GM21723 (cell line): ENCODE measurements at regions not wholly inside any gene's neighbourhood (a gene's known extent, or its start where the extent isn't known, plus 50 kb on each side); places are given as distances from the start of the nearest gene placed in this dataset.
"Not testable (repeated sequence)": the region's sequence is repeated elsewhere in the genome, so short reads cannot be mapped to it uniquely, and the experiment has no call there.

Experiments
- ATAC-seq: cut with Tn5 transposase; IDR thresholded peaks from one replicate; pipeline ENCODE4 v1.9.1; 2021; ENCODE audit warnings: mild to moderate bottlenecking, moderate library complexity; ENCODE audit not compliant: unreplicated experiment

GRCh38 chr12:88855301-88855700 lies 275.0 kb upstream of the KITLG start:
- no peak for ATAC-seq

DNA sequence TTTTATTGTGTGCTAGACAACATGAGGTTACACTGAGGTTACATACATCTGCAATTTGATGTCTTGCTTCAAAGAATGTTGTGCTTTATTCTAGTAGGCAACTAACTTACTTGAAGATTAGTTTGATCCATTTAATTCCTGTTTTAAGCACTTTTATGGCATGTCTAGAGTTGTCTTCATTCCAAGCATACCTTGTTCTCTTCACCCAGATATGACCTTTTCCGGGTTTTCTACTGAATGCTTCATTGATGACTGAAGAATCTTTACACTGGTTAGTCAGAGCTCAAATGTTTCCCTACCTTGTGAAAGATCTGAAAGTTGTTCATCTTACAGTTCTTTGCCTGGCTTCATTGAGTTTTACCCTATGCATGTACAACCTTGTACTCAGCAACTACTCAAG lies 274.0 kb upstream of the KITLG start:
- no peak for ATAC-seq

DNA sequence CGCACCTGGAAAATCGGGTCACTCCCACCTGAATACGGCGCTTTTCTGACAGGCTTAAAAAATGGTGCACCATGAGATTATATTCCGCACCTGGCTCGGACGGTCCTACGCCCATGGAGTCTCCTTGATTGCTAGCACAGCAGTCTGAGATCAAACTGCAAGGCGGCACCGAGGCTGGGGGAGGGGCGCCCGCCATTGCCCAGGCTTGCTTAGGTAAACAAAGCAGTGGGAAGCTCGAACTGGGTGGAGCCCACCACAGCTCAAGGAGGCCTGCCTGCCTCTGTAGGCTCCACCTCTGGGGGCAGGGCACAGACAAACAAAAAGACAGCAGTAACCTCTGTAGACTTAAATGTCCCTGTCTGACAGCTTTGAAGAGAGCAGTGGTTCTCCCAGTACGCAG lies 267.0 kb upstream of the KITLG start:
- ATAC-seq, result not testable (repeated sequence)

DNA sequence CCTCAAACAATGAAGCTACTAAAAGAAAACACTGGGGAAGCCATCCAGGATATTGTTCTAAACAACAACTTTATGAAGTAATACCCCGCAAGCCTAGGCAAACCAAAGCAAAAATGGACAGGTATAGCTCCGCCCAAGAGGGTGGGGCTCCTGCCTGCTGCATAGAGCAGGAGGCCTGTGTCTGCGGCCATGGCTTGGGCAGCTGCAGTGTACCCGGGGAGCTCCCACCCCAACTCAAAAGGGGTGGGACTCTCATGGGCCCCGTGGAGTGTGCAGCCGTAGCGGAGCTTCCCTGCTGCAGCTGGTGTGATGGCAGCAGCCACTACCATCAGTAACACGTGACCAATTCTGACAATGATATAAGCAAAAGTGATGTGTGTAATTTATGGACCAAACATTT lies 264.2 kb upstream of the KITLG start:
- no peak for ATAC-seq

GRCh38 chr12:88842314-88842713 lies 262.0 kb upstream of the KITLG start:
- no peak for ATAC-seq

GRCh38 chr12:88839486-88839885 lies 259.2 kb upstream of the KITLG start:
- ATAC-seq, result no peak

DNA sequence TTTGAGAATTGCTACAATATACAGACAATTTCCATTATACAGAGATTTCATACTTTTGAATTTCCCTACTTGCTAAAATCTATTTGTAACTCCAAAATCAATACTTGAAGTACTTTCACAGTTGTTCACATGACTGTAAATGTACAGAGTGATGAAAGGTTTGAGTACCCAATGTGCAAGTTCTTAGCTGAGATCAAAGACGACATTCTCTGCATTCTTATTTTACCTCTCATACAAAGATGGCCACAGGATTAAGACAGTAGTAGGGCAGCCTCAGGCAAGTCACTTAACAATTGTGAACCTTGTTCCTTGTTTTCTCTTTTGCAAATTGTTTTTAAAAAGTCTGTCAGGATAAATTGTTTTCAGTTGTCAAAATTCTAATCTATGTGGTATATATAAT lies 255.9 kb upstream of the KITLG start:
- ATAC-seq, result no peak

DNA sequence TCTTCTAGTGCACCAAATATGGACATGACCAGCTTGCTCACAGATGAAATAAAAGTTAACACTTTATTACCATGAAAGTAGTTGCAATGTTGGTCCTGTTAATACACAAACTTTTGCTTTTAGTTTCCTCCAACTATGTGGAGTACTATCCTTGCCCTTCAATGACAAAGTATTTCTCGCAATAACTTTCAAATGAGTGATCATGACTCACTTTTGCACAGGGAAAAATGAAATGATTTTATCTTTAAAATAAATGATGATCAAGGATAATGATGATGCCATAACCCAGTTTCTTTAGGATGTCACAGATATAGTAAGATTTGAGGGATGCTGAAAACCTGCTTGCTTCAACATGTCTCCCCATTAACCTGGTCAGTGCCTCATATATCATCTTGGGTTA lies 254.0 kb upstream of the KITLG start:
- ATAC-seq, result no peak

GRCh38 chr12:88833641-88834116 lies 253.4 kb upstream of the KITLG start:
- ATAC-seq, result no peak

DNA sequence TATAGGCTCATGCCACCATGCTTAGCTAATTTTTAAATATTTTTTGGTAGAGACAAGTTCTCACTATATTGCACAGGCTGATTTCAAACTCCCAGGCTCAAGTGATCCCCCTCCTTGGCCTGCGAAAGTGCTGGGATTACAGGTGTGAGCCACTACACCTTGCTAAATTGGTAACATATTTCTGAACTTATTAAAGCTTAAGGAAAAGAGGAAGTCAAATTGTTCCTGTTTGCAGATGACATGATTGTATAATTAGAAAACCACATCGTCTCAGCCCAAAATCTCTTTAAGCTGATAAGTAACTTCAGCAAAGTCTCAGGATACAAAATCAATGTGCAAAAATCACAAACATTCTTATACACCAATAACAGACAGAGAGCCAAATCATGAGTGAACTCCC lies 248.3 kb upstream of the KITLG start:
- ATAC-seq, result not testable (repeated sequence)

- no peak for ATAC-seq
Observed at GRCh38 chr12:88820012-88820411, 239.7 kb upstream of the KITLG start.

DNA sequence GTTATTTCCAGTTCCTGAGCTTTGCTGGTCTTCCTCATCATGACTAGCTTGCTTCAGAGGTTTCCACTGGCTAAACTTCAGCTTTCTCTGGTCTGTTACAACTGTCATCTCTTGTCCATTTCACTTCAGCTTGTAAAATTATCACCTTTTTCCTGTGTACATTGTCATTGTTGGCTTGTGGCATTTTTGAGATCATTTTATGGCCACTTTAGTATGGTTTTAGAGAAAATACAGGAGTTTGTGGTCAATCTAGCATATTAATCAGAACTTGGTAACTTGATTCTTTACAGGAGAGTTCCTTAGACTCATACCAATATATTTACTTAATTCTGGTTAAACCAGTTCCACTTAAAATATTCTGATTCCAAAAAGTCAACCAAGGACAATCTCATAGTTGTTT lies 235.9 kb upstream of the KITLG start:
- no peak for ATAC-seq

DNA sequence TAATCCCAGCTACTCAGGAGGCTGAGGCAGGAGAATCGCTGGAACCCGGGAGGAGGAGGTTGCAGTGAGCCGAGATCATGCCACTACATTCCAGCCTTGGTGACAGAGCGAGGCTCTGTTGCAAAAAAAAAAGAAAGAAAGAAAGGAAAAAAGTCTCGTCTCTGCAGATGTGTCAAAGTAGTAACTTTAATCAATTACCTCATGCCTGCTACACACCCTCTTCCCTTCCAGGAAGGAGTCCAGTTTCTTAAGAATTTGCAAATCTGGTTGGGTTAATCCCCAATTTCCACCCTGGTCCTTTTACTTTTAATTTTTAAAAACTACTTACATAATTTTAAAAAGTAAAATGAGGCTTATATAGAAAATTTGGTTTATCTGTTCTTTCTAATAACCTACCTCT lies 234.5 kb upstream of the KITLG start:
- ATAC-seq, result no peak

GRCh38 chr12:88812610-88813009 lies 232.3 kb upstream of the KITLG start:
- no peak for ATAC-seq

DNA sequence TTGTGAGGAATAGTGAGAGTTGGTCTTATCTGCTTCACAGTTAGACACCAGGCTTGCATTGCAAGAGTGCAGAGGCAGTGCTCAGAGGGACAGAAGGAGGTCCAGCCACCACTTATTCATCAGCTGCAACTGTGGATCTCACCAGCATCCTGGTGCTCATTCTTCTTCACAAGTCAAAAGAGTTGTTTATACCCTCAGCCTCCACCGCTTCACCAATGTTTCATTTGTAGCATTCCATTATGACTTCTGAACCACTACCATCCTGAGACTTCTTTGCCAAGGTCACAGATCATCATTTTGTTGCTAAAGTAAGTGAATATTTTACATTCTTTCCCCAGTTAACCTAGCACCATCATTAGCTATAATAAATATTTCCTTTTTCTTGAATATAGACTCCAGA lies 230.5 kb upstream of the KITLG start:
- ATAC-seq, result no peak

DNA sequence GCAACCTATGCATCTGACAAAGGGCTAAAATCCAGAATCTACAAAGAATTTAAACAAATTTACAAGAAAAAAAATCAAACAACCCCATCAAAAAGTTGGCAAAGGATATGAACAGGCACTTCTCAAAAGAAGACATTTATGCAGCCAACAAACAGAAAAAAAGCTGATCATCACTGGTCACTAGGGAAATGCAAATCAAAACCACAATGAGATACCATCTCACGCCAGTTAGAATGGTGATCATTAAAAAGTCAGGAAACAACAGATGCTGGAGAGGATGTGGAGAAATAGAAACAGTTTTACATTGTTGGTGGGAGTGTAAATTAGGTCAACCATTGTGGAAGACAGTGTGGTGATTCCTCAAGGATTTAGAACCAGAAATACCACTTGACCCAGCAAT lies 229.6 kb upstream of the KITLG start:
- ATAC-seq, result not testable (repeated sequence)

GRCh38 chr12:88805692-88806091 lies 225.4 kb upstream of the KITLG start:
- no peak for ATAC-seq

DNA sequence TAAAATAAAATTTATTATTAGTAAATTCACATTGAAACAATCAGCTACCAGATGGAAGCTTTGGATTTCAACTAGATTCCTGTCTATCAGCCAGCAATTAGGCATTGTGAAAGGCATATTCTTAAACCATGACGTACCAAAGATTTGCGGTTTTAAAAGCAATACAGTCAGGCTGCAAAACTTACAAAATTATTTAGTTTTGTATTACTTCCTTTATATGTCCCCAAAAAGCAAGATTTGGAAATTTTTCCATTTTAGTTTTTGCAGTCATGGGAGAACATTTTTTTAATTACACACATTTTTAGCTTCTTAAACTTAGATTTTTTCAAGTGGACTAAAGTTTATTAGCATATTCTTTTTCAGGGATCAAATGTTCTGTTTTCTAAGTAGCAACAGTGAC lies 225.0 kb upstream of the KITLG start:
- no peak for ATAC-seq

GRCh38 chr12:88802096-88802706 lies 221.9 kb upstream of the KITLG start:
- ATAC-seq, result no peak

DNA sequence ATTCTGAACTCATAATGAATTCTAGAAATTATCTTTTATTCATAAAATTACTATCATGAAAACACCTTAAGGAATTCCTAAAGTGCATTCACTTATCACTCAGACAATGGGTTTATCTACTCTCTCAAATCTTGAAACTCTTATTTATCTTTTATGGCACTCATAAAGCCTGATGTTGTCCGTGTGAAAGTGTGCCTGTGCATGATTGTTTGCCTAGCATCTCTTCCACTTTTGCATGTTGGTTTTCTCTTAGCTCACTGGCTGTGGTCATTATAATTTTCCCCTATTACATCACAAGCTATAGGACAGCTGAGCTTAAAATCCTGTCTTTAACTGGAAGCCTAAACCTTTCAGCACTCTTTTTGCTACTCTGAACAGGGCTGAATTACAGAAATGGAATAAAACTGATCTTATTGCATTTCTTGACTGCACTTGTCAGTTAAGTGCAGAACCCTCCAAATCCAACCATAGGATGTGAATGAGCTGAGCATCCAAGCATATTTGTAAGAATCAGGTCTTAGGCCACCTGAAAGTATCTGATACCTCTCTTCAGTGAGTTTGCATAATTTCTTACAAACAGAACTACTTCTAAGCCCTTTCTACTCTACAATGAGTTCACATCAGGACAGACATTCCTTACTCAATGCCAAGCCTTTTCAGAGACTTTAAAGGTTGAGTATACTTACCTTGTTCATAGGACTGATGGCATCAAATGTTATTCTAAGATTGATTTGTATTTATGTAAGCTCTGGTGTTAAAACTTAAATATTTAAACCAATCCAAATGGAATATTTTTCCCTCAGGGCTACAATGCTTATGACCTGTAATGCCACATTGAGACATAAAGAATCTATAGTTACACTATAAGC lies 221.2 kb upstream of the KITLG start:
- ATAC-seq, result no peak

DNA sequence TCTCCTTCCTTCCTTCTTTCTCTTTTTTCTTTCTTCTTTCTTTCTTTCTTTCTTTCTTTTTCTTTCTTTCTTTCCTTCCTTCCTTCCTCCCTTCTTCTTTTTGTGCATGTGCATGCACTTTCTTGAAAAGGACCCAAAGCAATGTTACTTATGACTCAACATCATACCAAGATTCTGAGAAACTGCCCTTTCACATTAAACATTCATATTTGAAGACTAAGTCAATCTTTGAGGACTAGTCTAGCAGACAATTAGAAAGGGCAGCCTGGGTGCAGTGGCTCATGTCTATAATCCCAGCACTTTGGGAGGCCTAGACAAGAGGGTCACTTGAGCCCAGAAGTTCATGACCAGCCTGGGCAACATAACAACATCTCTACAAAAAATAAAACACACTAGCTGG lies 212.8 kb upstream of the KITLG start:
- no peak for ATAC-seq

- ATAC-seq, result no peak
Observed at GRCh38 chr12:88790231-88790630, 210.0 kb upstream of the KITLG start.
